ENCODE measurements at regions not wholly inside any gene's neighbourhood (a gene's known extent, or its start where the extent isn't known, plus 50 kb on each side); places are given as distances from the start of the nearest gene placed in this dataset.

DNA sequence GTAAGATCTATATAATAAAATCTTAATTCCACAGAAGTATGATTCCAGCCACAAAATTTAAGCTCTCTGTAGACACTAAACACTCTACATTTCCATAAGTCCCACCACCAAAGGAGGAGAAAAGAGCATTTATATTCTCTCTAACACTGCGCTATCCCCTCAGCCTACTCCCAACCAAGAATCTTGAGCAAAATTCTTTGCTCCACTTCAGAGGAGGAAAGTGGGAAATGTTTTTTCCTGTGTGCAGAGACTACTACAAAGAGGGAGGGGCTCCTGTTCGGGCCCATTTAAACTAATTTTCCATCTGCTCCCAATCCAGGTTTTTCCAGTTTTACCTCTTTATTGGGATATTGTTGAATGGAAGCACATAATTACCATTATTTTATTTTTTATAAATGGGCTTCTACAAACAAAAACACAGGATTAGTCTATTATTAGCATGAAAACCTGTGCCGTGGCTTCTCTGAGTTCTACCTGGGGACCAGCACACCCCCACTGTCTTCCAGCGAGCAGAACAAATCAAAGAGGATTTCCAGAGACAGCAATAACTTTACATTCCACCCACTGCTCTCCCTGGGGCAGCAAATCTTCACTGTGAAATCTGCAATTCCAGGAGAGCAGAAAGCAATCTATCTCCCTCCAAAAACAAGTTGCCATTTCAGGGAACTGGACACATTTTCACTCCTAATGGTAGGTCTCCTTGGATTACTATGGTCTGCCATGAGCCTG lies 174.0 kb downstream of the DAD1 start:
- DNase-seq (ENCODE audit: low read depth, low spot score) = no peak
- H3K36me3 ChIP-seq (ENCODE audit: control insufficient read depth, insufficient read depth, low read length) = no peaks in the 10 kb centered on the region
- H3K27me3 ChIP-seq (ENCODE audit: control insufficient read depth, insufficient read depth, low read length) = no peaks in the 10 kb centered on the region
- H3K27ac ChIP-seq (ENCODE audit: low read length) = no peak overlapping the region
- H3K4me3 ChIP-seq (ENCODE audit: low read length) = no peak overlapping the region
- peaks cover 2% of the 10 kb centered on the region; the same call in 1 of the 2 replicates for H3K4me1 ChIP-seq (ENCODE audit: control insufficient read depth, insufficient read depth, low read length)
- H3K9me3 ChIP-seq (ENCODE audit: control insufficient read depth, insufficient read depth, low read length) = no peaks in the 10 kb centered on the region
- no CpG with 5 or more reads among the region's 4 CpGs for WGBS (ENCODE audit: insufficient coverage, insufficient read length)

DNA sequence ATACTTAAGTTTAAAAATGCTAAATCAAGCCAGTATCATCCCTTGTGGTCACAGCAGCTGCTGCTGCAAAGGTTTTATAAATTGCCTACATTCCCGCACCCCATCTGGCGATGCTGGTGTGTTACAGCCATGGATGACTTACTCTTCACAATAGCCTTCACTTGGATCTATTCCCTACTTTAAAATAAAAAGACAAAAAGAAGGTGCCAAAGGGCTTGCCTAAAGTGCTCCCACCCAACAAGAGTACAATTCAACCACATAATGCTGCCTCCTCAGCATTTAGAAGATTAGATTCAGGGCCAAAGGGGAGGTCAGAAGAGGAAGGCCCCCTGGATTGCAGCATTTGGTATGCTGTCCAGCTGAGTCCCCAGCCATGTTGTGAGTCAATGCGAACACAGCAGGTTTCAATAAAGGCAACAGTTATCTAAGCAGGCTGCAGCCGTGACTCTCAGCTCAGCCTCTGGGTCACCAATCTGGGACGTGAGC lies 176.1 kb downstream of the DAD1 start:
- H3K9me3 ChIP-seq (ENCODE audit: control insufficient read depth, insufficient read depth, low read length) = no peaks in the 10 kb centered on the region
- no CpG with 5 or more reads among the region's 5 CpGs for WGBS (ENCODE audit: insufficient coverage, insufficient read length)
- peaks cover 2% of the 10 kb centered on the region; the same call in 1 of the 2 replicates for H3K4me1 ChIP-seq (ENCODE audit: control insufficient read depth, insufficient read depth, low read length)
- H3K27ac ChIP-seq (ENCODE audit: low read length) = no peak overlapping the region
- H3K27me3 ChIP-seq (ENCODE audit: control insufficient read depth, insufficient read depth, low read length) = no peaks in the 10 kb centered on the region
- no peak overlapping the region for H3K4me3 ChIP-seq (ENCODE audit: low read length)
- no peak for DNase-seq (ENCODE audit: low read depth, low spot score)
- H3K36me3 ChIP-seq (ENCODE audit: control insufficient read depth, insufficient read depth, low read length) = no peaks in the 10 kb centered on the region

DNA sequence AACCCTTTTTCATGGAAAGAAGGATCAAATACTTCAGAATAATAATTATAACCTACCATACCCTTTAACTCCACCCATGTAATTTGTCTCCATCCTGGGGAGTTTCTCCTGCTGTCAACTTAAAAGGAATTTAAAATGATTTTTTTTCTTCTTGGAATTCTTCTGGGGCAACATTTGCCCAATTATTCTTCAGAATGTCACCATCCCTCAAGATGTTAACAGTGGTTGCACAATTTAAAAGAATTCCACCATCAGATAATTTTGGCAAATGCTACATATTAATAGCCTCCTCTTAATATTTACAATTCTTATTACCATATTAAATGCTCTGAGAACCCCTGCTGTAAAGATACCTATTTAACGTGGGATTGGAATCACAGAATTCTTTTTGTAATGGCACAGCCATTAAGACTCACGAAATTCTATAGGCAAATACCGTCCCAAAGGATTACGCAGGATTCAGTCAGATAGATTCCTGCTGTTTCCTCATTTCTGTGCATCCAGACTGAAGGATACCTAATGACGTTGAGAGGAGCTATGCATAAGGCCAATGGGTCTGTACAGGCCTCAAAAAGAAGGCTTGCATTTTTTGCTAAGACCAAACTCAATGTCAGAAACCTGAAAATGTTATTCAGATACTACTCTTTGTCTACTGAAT lies 177.5 kb downstream of the DAD1 start:
- Histone ChIP-seq H3K27ac (ENCODE audit: low read length) (no peak overlapping the region), H3K27me3 (ENCODE audit: control insufficient read depth, insufficient read depth, low read length) (no peaks in the 10 kb centered on the region), H3K4me1 (ENCODE audit: control insufficient read depth, insufficient read depth, low read length) (peaks cover 2% of the 10 kb centered on the region; the same call in 1 of the 2 replicates), H3K4me3 (ENCODE audit: low read length) (no peak overlapping the region), H3K36me3 (ENCODE audit: control insufficient read depth, insufficient read depth, low read length) (no peaks in the 10 kb centered on the region), H3K9me3 (ENCODE audit: control insufficient read depth, insufficient read depth, low read length) (no peaks in the 10 kb centered on the region)
- no CpG with 5 or more reads among the region's 5 CpGs for WGBS (ENCODE audit: insufficient coverage, insufficient read length)
- DNase-seq (ENCODE audit: low read depth, low spot score) = no peak

DNA sequence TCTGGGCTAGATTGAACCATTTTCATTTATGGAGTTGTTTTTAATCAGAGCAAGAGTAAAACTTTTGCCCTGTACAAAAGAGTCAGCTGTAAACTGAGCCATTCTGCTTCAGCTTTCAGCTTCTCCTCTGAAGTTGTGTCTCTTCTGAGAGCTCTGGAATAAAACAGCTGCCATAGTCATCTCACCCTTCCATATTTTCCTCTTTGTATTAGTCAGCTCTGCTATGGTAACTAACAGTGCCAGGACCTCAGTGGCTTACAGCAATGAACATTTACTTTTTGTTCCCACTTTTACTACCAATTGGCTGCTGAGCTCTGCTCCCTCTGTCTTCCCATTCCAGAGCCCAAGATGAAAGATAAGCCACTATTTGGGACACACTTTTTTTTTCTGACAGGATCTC lies 178.5 kb downstream of the DAD1 start:
- no peak overlapping the region for H3K27ac ChIP-seq (ENCODE audit: low read length)
- no peak overlapping the region for H3K4me3 ChIP-seq (ENCODE audit: low read length)
- no peaks in the 10 kb centered on the region for H3K9me3 ChIP-seq (ENCODE audit: control insufficient read depth, insufficient read depth, low read length)
- H3K4me1 ChIP-seq (ENCODE audit: control insufficient read depth, insufficient read depth, low read length) = peaks cover 2% of the 10 kb centered on the region; the same call in 1 of the 2 replicates
- DNase-seq (ENCODE audit: low read depth, low spot score) = no peak
- H3K27me3 ChIP-seq (ENCODE audit: control insufficient read depth, insufficient read depth, low read length) = no peaks in the 10 kb centered on the region
- H3K36me3 ChIP-seq (ENCODE audit: control insufficient read depth, insufficient read depth, low read length) = no peaks in the 10 kb centered on the region

DNA sequence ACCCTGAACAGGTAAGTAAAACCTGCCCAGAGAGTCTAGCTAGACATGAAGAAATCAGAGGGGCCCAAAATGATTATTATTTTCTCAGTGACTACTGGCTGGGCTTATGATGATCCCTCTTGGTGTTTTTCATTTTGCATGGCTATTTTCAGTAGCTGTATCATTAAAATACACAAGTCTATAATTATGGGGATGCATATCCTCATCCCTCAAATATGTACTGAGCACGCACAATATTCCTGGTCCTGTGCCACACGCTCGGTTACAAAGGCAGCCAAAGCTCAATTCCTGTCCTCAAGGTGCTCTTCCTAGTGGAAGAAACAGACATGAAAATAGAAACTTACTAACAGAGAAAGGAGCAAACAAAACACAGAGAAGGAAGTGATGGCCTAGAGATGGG lies 180.0 kb downstream of the DAD1 start:
- no peak for DNase-seq (ENCODE audit: low read depth, low spot score)
- no peaks in the 10 kb centered on the region for H3K27me3 ChIP-seq (ENCODE audit: control insufficient read depth, insufficient read depth, low read length)
- no CpG with 5 or more reads among the region's 3 CpGs for WGBS (ENCODE audit: insufficient coverage, insufficient read length)
- no peaks in the 10 kb centered on the region for H3K9me3 ChIP-seq (ENCODE audit: control insufficient read depth, insufficient read depth, low read length)
- H3K36me3 ChIP-seq (ENCODE audit: control insufficient read depth, insufficient read depth, low read length) = no peaks in the 10 kb centered on the region
- peaks cover 2% of the 10 kb centered on the region; the same call in 1 of the 2 replicates for H3K4me1 ChIP-seq (ENCODE audit: control insufficient read depth, insufficient read depth, low read length)
- H3K4me3 ChIP-seq (ENCODE audit: low read length) = no peak overlapping the region
- no peak overlapping the region for H3K27ac ChIP-seq (ENCODE audit: low read length)

DNA sequence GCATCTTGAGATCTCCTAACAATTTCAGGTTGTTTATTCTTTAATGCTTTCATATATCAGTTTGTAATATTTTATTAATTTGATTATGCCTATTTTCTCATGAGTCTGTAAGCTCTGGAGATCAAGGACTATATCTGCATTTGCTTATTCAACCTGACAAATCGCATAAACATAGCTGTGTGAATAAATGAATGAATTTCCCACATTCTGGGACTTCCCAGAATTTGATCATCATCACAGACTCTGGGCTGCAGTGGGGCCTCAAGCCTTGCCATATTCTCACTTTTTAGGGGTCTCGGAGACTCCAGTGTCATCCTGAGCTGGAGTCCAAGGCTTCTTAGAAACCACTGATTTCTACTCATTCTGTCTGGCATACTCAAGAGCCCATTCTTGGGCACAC lies 180.5 kb downstream of the DAD1 start:
- no CpG with 5 or more reads among the region's 2 CpGs for WGBS (ENCODE audit: insufficient coverage, insufficient read length)
- no peaks in the 10 kb centered on the region for H3K27me3 ChIP-seq (ENCODE audit: control insufficient read depth, insufficient read depth, low read length)
- no peak overlapping the region for H3K27ac ChIP-seq (ENCODE audit: low read length)
- peaks cover 2% of the 10 kb centered on the region; the same call in 1 of the 2 replicates for H3K4me1 ChIP-seq (ENCODE audit: control insufficient read depth, insufficient read depth, low read length)
- H3K4me3 ChIP-seq (ENCODE audit: low read length) = no peak overlapping the region
- no peaks in the 10 kb centered on the region for H3K36me3 ChIP-seq (ENCODE audit: control insufficient read depth, insufficient read depth, low read length)
- DNase-seq (ENCODE audit: low read depth, low spot score) = no peak
- H3K9me3 ChIP-seq (ENCODE audit: control insufficient read depth, insufficient read depth, low read length) = no peaks in the 10 kb centered on the region

DNA sequence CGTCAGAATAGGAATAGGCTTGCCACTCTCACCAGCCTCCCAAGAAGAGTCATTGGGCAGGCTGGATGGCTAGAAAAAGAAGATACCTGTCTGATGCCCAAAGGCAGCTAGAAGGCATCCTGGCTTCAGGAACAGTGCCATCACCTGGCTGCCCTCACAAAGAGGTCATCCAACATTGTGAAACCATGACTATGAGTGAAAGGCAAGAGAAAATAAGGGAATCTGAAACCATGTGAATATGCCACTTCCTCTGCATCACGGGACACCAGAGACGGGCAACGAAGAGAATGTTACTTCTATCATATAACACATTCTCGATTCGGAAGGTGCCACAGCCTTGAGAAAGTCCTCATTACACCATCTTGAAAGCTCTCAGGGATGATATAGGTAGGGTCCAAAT lies 182.0 kb downstream of the DAD1 start:
- H3K36me3 ChIP-seq (ENCODE audit: control insufficient read depth, insufficient read depth, low read length) = no peaks in the 10 kb centered on the region
- no CpG with 5 or more reads among the region's 6 CpGs for WGBS (ENCODE audit: insufficient coverage, insufficient read length)

DNA sequence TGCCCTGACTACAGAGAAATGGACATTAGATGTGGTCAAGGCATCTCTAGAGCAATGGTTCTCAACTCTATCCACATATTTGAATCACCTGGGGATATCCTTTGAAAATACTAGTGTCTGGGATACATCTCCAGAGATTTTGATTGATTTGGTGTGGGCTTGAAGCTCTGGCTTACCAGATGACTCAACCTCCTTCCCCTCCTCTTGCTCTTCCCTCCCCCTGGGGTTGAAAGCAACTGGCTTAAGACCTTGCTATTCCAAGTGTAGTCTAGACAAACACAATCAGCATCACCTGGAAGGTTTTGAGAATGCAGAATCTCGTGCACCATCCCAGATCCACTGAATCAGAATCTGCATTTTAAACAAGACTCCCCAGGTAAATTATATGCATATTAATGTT lies 183.8 kb downstream of the DAD1 start:
- Histone ChIP-seq H3K4me1 (ENCODE audit: control insufficient read depth, insufficient read depth, low read length) (no peaks in the 10 kb centered on the region), H3K27ac (ENCODE audit: low read length) (no peak overlapping the region), H3K27me3 (ENCODE audit: control insufficient read depth, insufficient read depth, low read length) (no peaks in the 10 kb centered on the region), H3K4me3 (ENCODE audit: low read length) (no peak overlapping the region), H3K36me3 (ENCODE audit: control insufficient read depth, insufficient read depth, low read length) (no peaks in the 10 kb centered on the region), H3K9me3 (ENCODE audit: control insufficient read depth, insufficient read depth, low read length) (no peaks in the 10 kb centered on the region)
- no peak for DNase-seq (ENCODE audit: low read depth, low spot score)
- WGBS (ENCODE audit: insufficient coverage, insufficient read length) = no CpG with 5 or more reads among the region's 1 CpG

More for the DNA sequence above, 182.0 kb downstream of the DAD1 start:
- H3K4me3 ChIP-seq (ENCODE audit: low read length) = no peak overlapping the region
- H3K27me3 ChIP-seq (ENCODE audit: control insufficient read depth, insufficient read depth, low read length) = no peaks in the 10 kb centered on the region
- no peak overlapping the region for H3K27ac ChIP-seq (ENCODE audit: low read length)
- H3K9me3 ChIP-seq (ENCODE audit: control insufficient read depth, insufficient read depth, low read length) = no peaks in the 10 kb centered on the region
- no peaks in the 10 kb centered on the region for H3K4me1 ChIP-seq (ENCODE audit: control insufficient read depth, insufficient read depth, low read length)
- DNase-seq (ENCODE audit: low read depth, low spot score) = no peak

DNA sequence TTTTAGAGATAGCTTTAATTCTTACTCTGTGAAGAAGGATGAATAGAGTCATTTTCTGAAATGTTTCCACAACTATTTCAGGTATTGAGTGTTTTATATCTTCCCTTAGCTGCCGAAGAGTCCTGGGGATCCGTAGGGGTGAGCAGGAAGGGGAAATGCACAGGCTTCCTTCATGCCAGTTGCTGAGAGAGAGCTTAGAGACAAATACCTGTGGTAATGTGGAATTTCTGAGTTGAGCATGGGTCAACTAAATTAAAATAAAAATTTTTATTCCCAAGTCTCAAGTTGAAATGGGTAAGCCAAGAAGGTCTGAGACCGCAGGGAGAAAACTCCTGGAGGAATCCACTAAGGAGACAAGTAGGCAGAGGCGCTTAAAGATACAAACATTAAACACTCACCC lies 185.7 kb downstream of the DAD1 start:
- no peak overlapping the region for H3K4me3 ChIP-seq (ENCODE audit: low read length)
- no peaks in the 10 kb centered on the region for H3K9me3 ChIP-seq (ENCODE audit: control insufficient read depth, insufficient read depth, low read length)
- DNase-seq (ENCODE audit: low read depth, low spot score) = no peak
- H3K36me3 ChIP-seq (ENCODE audit: control insufficient read depth, insufficient read depth, low read length) = no peaks in the 10 kb centered on the region
- no peaks in the 10 kb centered on the region for H3K27me3 ChIP-seq (ENCODE audit: control insufficient read depth, insufficient read depth, low read length)
- whole genome bisulfite sequencing (ENCODE audit: insufficient coverage, insufficient read length) = no CpG with 5 or more reads among the region's 4 CpGs
- H3K4me1 ChIP-seq (ENCODE audit: control insufficient read depth, insufficient read depth, low read length) = peaks cover 1% of the 10 kb centered on the region; the same call in 1 of the 2 replicates
- no peak overlapping the region for H3K27ac ChIP-seq (ENCODE audit: low read length)

DNA sequence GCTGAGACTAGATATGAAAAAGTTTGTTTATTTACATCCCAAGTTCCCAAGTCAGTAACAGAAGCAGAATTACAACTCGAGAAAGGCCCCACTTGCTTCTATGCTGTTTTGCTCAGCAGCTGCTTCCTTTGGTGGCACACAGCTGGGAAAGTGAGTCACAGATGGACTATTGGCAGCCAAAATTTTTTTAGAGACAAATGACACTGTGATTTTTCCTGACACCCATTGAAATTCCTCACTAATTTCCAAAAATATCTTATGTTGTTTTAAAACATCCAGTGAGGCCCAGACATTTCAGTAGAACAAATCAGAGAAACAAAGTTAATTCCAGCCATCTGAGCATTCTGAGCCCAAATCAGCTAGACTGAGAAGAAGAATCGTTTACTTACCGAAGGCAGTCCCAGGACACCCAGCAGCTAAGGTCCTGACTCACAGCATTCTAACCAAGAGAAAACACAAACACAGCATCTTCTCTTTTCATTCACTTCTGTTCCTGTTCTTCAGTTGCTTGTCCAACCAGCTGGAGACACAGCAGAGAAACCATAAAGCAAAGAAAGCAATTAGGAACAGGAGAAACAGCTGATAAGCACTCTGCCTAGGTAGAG lies 188.3 kb downstream of the DAD1 start:
- Histone ChIP-seq H3K9me3 (ENCODE audit: control insufficient read depth, insufficient read depth, low read length) (no peaks in the 10 kb centered on the region), H3K27ac (ENCODE audit: low read length) (no peak overlapping the region), H3K27me3 (ENCODE audit: control insufficient read depth, insufficient read depth, low read length) (no peaks in the 10 kb centered on the region), H3K4me1 (ENCODE audit: control insufficient read depth, insufficient read depth, low read length) (peaks cover 1% of the 10 kb centered on the region; the same call in 1 of the 2 replicates), H3K4me3 (ENCODE audit: low read length) (no peak overlapping the region), H3K36me3 (ENCODE audit: control insufficient read depth, insufficient read depth, low read length) (no peaks in the 10 kb centered on the region)
- WGBS (ENCODE audit: insufficient coverage, insufficient read length) = no CpG with 5 or more reads among the region's 3 CpGs
- no peak for DNase-seq (ENCODE audit: low read depth, low spot score)

Measured in iPS DF 6.9 (cell line).